Inflammatory macrophage treated with lipopolysaccharide for 4 hours (primary cell): ENCODE measurements at regions not wholly inside any gene's neighbourhood (a gene's known extent, or its start where the extent isn't known, plus 50 kb on each side); places are given as distances from the start of the nearest gene placed in this dataset.
A peak's percentile ranks its signal among the peaks of the same experiment; 100 is the strongest.

Experiments used
- DNase-seq: peaks from one replicate; pipeline ENCODE4 v3.0.0-alpha.2; 2020

DNA sequence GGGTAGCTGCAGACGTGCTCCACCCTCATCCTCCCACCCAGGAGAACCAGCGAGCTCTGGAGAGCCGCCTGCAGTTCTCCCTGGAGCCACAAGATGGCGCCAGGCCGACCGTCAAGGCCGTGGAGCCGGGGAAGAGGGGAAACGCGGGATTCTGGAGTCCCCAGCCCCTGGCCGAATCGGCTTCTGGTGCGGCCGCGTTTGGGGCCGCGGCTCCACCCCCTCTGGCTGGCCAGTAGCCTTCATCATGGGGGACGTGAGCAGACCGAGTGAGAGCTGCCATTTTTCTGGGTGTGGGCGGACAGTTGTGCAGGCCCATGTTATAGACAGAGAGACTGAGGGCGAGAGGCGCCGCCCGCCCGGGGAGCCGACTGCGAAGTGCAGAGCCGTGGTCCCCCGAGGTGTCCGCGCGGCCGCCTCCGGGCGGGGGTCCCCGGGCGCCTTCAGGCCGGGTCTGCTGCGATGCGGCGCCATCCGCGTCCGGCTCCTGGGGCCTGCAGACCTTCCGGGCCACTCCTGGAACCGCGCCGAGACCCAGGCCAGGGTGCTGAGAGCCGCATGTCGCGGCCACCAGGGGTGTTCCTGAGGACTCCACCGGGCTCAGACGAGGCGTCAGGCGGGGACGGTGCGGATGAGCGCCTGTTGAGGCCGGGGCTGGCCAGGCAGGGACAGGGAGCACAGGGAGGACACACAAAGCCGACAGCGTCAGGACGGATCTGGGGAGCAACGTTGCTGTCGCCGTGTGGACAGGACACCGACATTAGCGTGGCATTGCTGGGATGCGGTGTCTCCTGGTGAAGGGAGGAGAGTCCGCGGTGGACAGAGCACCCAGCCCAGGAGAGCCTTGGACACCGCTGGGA lies 418.2 kb upstream of the HS6ST1 start:
- DNase-seq, result peak; percentile 70

DNA sequence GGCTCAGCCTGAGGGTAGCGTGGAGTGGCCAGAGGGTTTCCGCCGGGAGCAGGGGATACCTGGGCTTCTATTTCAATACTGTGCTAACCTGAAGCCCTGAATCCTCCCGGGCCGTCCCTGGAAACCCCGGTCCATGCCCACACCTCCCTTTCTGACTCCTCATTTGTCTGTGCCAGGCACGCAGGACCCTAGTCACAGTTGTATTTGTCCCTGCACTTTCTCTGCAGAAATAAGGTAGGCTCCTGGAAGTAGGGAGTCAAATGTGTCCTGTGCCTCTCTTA lies 418.8 kb upstream of the HS6ST1 start:
- no peak for DNase-seq

DNA sequence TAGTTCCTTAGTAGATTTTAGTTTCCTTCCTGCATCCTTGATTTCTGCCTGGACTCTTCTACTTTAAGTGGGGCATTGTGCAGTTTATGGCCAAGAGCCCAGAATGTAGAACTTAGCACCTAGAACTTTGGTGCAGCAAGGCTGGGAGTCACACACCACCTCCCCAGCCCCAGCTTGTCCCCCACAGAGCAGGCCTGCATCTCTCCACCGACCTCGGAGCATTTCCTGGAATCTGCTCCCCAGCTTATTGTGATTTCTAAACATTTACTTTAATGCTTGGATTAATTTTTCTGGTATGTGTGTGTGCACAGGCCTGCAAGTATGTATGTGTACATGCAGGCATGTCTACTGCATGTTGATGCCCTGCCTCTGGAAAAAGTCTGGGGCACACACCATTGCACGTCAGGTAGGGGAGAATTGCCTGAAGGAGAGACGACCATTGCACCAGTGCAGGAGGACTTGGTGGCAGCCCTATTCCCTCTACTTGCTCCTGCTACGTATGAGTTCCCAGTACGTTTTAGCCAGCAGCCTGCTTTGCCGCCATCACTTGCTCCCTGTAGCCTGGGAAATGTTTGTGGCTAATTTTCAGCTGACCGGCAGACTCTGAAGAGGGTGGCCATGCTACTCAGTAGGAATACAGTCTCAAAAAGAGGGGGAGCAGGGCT lies 419.9 kb upstream of the HS6ST1 start:
- DNase-seq, result no peak

DNA sequence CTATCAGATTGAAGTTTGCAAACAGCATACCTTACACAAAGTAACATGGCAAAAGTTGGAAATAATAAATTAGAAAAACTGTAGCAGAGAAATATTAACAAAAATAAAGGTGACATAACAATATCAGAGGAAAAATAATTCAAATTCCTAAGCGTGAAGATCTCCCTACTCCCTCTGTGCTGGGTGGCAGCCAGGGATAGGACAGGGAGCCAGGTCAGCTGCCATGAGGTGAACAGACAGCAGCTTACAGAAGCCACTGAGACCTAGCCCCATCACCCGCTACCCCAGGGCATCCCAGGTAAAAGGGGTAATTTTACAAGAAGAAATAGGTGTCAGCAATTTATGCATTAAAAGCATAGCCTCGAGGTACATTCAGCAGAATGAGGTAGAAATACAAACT lies 423.8 kb upstream of the HS6ST1 start:
- no peak for DNase-seq

DNA sequence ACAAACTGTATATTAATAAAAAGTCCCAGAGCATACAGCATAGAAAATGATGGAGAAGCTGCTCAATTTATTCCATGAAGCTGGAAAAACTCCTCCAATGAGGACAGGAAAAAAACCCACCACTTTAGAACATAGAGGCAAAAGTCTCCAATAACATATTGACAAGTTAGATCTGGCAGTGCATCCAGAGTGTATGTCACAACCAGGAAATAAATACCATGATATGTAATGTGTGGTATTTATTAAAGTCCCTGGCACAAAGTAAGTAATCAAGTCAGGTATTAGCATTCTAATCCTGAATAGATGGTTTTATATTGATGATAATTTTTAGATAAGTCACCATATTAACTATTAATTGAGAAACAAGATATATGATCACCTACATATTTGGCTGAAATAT lies 427.3 kb upstream of the HS6ST1 start:
- no peak for DNase-seq

DNA sequence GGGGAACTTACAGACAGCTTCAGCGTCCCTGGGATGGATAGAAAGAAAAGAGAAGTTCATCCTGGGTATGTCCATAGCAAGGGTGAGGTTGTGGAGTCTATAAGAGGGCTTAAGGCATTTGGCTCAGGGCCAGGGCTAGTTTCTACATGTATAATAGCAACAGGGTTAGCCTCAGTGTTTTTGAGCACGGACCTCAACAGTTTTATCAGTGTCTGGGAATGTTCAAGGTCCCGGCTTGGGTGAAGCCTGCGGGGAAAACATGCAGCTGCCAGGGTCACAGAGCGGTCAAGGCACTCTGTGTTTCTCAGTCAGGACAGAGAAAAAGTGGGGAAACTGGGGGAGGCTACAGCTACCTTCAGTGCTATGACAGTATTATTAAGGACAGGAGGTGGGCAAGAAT lies 427.7 kb upstream of the HS6ST1 start:
- DNase-seq, result peak; percentile 13

DNA sequence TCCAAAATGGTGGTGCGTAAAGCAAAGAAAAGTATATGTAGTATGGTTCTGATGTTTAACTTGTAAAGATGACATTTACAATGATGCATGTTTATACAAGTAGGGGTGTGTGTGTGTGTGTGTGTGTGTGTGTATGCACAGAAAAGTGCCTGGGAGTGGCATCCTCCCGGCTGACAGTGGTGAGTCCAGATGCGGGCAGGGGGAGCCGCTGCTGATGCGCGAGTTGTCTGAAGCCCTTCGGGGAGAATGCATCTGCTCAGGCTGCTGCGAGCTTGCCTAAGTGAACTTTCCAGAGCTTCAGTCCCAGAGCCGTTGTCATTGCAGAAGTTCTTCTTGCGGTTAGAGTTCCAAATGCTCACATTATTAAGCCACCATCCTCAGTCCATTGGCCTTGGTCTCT lies 429.7 kb upstream of the HS6ST1 start:
- DNase-seq, result no peak

DNA sequence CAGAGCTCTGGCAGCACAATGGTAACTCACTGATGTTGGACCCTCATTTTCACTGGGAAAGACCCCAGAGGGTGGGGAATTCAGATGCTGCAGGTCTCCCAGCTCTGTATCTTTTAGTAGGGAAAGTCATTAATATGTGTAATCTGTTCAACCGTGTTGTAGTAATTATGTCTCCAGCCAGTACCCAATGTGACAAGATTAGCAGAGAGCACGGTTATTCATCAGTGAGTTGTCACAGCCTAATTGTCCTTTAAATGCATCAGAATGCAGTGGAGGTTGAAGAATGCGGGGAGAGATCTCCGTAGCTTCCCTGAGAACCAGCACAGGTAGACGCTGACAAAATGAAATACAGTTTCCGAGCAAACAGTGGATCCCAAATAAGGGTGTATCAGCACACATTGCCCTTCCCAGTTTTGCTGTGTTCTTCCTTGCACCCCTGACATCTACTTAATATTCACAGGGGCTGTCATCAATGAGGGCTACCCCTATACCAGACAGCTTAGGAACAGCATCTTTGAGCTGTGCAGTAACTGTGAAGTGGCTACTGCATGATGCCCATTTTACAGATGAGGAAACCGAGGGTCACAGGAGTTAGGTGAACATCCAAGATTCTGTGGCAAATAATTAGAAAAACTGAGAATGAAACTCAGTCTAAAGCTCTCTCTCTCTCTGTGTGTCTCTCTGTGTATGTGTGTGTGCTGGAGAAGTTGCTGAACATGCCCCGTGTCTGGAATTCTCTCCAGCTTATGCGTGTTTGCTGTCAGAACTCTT lies 430.4 kb upstream of the HS6ST1 start:
- DNase-seq, result no peak

DNA sequence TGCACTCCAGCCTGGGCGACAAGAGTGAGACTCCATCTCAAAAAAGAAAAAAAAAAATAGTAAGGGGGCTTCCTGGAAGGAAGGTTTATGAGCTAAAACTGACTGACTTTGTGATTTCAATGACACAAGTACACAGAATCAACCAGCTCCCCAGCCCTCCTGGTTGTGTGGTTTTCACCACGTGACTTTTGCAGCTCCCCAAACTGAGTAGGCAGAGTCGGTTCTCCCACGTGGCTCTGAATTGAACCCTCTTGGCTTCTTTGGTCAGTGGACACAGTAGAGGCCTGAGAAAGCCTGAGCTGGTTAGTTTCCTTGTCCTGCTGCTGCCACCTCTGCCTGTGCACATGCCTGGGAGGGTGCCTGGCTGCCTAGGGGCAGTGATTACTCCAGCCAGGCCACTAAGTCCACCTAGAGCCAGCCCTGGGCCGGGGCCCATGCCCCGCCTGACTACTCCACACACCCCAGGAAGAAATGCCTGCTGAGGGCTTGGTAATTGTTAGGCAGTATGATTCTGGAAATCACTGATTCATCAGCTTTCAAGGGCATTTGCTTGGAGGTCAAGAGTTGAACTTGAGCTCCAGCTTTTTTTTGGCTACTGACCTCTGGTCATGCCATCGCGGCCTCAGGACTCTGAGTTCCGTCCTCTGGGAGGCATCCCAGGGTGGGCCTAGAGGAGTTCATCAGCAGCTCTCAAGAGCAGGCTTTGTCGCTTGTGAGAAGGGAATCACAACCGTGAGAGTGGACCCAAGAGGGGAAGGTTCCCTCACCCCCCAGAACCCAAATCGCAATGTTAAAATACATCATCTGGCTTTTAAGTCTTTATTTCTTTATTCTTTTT lies 431.9 kb upstream of the HS6ST1 start:
- DNase-seq, result no peak

DNA sequence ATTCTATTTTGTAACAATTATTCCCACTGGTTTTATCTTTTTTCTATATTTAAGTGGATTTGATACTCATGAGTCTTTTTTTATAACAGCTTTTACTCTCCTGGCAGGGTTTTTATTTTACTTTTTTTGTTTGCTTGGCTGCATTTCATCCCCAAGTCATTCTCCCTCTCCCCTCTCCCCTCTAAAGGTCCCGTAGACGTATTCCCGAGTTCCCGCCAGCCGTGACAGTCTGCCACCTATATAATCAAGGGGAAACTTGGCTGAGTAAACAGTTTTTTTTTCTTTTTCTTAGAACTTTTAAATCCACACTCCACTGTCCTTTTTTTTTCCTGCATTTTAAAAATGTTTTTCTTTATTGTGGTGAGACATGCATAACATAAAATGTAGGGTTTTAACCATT lies 433.1 kb upstream of the HS6ST1 start:
- no peak for DNase-seq

DNA sequence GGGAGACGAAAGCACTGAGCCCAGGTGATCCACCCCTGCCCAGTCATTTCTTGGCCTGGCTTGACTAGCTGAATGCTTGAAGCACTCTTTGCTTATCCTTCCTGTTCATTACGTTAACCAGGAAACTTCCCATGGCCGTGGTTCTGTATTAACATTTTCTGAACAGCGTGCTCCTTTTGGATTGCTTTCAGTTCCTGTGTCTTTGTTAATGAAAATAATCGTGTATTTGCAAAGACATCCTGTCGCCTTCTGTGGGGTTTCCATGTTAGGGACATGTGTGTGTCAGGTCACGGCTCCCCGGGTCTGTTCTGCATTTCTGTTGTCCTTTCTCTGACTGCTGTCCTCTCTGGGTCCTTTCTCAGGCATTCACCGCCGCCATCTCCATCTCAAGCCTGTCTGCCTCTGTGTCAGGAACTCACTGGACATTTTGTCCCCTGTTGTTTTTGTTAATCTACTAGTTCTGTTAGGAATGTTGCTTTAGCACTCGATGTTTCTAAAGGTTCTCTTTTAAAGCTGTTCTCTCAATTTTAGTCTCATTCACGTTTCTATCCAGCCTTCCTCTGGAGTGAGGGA lies 434.1 kb upstream of the HS6ST1 start:
- DNase-seq, result no peak

DNA sequence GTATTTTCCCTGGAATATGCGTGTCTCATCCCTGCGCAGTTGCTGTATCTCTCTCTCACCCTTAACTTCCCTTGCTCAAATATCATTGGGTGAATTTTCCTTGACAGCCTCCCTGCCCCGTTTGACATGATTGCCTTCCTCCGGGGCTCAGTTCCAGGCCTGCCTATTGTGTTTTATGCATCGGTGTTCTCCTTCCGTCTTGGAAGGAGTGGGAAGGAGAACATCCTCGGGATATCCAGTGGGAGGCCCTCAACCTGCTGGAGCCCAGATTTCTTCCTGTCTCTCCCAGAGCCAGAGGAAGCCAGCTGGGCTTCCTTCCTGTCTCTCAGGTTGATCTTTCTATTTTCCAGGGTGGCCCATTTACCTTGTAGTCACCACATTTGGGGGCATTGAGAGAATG lies 434.7 kb upstream of the HS6ST1 start:
- no peak for DNase-seq

DNA sequence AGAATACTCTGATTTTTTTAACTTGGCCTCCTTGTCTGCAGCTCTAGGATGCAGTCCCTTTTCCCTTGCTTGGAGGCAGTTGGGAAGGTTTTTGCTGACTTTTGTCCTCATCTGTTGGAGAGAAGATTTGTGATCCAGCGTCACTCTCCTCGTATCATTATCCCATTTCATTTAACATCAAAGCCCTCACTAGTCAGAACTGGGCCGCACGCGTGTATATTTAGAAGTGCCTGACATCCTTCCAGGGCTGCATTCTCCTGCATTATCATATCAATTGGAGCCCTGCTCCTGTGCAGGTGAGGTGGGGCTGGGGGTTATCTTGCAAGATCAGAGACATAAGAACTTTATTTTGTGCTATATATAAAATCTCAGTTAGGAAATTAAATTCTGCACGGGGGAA lies 435.1 kb upstream of the HS6ST1 start:
- DNase-seq, result no peak

DNA sequence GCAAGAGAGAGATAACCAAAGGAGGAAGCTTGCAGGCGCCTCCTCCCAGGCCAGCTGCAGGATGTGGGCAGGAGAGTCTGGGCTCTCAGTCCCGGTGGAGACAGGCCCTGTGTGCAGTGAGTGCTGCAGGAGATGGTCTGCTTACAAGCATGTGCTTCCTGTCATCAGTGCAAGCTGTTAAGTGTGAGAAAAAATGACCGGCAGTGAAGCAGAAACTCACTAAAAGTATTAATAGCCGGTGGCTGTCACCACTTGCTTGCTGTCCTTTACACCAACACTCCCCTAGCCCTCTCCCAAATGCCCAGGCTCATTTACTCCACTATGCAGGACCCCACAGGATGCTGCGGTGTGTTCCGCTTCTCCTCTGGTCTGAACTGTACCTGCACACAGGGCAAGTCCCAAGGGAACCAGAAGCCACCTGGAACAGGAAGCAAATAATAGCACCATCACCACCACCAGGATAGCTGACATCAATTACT lies 435.6 kb upstream of the HS6ST1 start:
- no peak for DNase-seq

DNA sequence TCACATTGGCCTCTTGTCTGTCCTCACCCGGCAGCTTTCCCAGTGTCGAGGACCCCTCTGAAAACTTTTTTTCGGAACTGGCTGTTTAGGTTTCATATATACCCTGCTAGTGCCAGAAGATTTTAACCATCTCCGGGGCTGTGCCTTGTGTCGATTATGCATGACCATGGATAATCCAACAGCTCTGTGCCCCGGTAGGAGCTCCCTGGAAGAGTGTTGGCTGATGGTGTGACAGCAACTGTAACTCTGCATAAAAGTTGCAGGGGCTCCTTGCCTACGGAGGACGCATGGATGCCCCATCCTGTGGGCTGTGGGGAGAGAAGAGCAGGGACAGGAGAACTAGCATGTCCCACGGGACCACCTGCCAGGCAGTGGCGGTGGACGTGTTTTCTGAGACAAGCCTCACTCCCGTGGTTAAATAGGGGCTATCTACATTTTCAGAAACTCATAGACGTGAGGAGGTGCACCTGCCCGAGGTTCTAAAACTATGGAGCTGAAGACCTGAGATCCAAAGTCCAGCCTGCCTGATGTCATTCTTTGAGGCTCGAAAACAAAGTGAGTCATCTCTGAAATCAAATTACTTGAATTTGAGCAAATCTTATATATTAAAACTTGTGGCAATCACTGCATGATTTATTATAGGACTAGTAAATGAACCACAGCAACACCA lies 437.2 kb upstream of the HS6ST1 start:
- no peak for DNase-seq

DNA sequence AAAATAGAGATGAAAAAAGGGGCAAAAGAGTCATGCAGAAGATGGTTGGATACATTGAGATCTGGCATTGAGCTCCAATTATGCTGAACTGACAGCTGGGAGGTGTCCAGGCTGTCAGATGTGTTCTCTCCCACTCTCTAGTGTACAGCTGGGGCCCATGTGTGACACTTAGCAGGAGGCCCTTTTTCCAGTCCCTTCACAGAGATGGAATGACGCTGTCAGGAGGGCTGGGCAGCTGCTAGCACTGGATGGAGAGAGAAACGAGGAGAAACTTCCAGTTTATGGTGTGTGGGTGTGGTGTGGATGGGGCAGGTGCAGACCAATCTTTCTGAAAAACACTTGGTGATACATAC lies 437.7 kb upstream of the HS6ST1 start:
- DNase-seq, result no peak

DNA sequence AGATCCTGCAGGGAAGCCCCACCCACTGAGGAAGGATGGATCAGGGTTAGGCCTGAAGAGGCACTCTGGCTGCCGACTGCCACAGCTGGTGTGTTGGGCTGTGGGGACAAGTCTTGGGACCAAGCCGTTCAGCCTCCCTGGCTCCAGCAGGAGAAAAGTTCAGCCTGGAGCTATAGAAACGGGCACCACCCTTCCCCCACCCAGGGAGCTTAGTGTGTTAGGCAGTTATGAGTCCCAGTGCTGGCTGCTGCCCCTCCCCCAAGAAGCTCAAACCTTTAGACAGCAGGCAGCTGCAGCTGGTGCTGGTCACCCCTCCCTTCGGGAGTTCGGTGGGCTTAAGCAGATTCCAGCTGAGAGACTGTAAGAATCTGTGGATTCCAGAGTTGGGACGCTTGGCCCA lies 447.1 kb upstream of the HS6ST1 start:
- DNase-seq, result no peak

DNA sequence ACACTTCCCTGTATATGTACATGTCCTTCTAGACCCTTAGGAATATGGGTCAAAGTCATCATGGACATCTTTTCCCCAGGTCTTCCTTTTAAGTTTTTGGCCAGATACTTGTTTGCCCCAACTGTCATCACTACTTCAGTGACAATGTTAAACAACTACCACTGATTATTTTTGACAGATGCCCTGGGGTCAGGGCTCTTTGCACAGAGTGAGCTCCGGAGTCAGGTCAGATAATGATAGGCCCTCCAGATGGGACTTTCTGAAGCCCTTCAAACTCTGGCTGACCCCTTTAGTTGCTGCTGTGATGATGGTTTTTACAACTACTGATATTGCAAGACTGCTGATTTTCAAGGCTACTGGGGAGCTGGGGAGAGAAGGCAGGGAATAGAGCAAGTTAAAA lies 449.4 kb upstream of the HS6ST1 start:
- no peak for DNase-seq

DNA sequence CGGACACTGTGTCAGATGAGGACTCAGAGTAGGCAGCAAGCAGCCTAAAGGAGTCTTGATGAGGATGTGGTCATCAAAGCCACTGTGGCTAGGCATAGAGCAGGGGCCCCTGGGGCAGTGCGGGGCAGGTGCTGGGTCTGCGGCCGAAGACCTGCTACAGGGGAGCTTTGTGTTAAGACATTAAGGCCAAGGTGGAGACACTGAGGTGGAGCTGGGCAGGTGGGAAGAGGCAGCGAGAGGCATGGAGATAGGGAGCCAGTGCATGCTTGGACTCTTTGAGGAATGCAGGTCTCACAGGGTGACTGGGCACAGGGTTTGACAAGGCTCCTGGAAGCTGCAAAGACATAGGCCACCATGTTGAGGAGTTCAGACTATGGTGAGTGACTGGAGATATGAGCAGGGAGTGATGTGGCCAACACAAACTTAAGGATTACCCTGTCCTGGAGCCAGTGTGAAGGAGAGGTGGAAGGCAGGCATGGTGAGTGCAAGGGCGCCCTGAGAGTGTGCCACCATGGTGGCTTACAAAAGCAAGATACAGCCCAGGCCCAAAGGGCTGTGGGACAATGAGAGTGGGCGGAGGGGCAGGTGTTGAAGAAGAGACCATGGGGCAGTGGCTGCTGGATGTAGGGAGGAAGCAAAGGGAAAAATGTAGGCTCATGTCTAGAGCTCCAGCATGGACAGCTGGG lies 450.9 kb upstream of the HS6ST1 start:
- DNase-seq, result no peak

DNA sequence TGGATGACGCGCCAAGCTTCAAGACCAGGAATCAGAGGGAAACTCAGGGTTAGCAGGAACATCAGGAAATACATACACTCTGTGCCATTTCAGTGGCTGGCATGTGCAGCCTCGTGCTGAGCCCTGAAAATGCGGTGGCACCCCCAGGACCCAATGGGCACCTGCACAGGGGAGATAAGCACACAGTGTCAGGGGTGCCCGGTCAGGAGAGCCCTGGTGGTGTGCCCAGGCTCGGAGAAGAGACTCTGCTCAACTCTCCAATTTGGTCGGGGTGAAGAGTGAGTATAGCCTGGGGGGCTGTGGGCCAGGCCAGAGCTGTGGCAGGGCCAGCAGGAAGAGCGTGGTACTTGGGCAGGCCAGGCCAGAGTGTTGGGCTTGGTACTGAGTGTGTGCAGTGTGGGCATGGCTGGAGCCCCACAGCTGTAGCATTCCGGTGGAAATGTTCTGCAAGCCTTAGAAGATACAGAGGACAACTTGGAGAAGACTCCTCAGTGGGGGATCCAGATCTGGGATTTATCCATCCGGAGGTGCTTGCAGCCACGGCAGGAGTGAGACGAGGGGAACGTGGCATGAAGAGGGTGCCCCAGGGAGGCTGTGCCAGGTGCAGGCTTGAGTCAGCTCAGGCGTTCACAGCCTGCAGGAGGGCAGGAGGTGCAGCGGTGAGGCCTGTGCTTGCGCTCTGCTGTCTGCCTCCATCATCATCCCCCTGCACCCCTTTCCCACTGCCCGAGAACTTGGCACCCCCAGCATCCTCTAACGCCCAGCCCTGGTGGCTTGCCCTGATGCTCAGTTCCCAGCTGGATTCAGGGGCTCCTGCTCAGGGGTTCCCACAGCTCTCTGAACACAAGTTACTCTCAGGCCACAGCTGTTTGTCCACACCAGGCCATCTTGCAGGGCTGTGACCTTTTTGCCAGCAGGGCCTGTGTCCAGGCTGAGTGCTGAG lies 451.7 kb upstream of the HS6ST1 start:
- DNase-seq, result no peak
